ENCODE measurements at regions not wholly inside any gene's neighbourhood (a gene's known extent, or its start where the extent isn't known, plus 50 kb on each side); places are given as distances from the start of the nearest gene placed in this dataset.

- Histone ChIP-seq H2AFZ (ENCODE audit: insufficient read depth, low read depth, low read length, poor library complexity, severe bottlenecking) (no peak overlapping the region), H3K4me2 (replicated peaks; ENCODE audit: low read depth, low read length, poor library complexity, severe bottlenecking) (no peak overlapping the region), H3K36me3 (replicated peaks in 1 of 2; ENCODE audit: control extremely low read depth in 1 of 2, control insufficient read depth in 1 of 2, extremely low read depth in 1 of 2, insufficient read depth in 2 of 2, low read length in 1 of 2) (no peaks in the 10 kb centered on the region), H3K4me3 (ENCODE audit: control extremely low read depth in 1 of 5, extremely low read depth in 1 of 5, insufficient read depth in 1 of 5, low read depth in 2 of 5, low read length in 4 of 5) (no peak overlapping the region), H3K79me2 (ENCODE audit: control insufficient read depth, insufficient read depth, low read length) (no peaks in the 10 kb centered on the region), H3K27me3 (replicated peaks in 1 of 4; ENCODE audit: control extremely low read depth in 1 of 4, control insufficient read depth in 3 of 4, insufficient read depth in 4 of 4, low read length in 3 of 4) (peaks cover 0 to 9% (median 0%) of the 10 kb centered on the region in 4 experiments), H4K20me1 (ENCODE audit: control insufficient read depth, insufficient read depth, low read length, poor library complexity, severe bottlenecking) (no peaks in the 10 kb centered on the region), H3K27ac (ENCODE audit: low read length in 2 of 2) (no peak overlapping the region), H3K4me1 (ENCODE audit: control insufficient read depth in 2 of 2, insufficient read depth in 2 of 2, low read length in 2 of 2) (peaks cover 26 to 35% of the 10 kb centered on the region in 2 donors), H3K9ac (ENCODE audit: low read length) (no peak overlapping the region), H3K9me3 (ENCODE audit: control extremely low read depth in 1 of 3, control insufficient read depth in 2 of 3, insufficient read depth in 1 of 3, low read length in 2 of 3) (no peaks in the 10 kb centered on the region)
- 92% methylated on average over 2 of the region's 3 CpGs for WGBS (ENCODE audit: insufficient coverage)
- Mint-ChIP-seq H3K4me3 (no peak overlapping the region), H3K9me3 (ENCODE audit: insufficient read depth) (no peaks in the 10 kb centered on the region), H3K4me1 (peaks cover 39% of the 10 kb centered on the region), H3K27me3 (no peaks in the 10 kb centered on the region), H3K27ac (no peak overlapping the region)
- ATAC-seq (ENCODE audit: low read depth) (no peak), DNase-seq (no peak)
- ChIA-PET POLR2A (no interaction called here), CTCF (interaction anchor here (1.1 to 1.2 kb wide), 2 partner anchors 25 kb away, joined by 3 to 5 read pairs; no protein-coding TSS in a partner anchor)
- intact Hi-C loops (cut with micrococcal nuclease): no loop called here
- TF ChIP-seq CTCF (IDR thresholded peaks at IDR 0.05): no peak
- TF ChIP-seq EZH2 (IDR thresholded peaks at IDR 0.05; ENCODE audit: borderline replicate concordance, insufficient read depth, low read depth, low read length, poor library complexity, severe bottlenecking): no peak
Measured at GRCh38 chr2:47298771-47299170, 70.3 kb upstream of the EPCAM start.

- H3K4me3 Mint-ChIP-seq: no peak overlapping the region
- H3K4me1 Mint-ChIP-seq: peaks cover 32% of the 10 kb centered on the region
- Histone ChIP-seq H3K9ac (ENCODE audit: low read length) (no peak overlapping the region), H2AFZ (ENCODE audit: insufficient read depth, low read depth, low read length, poor library complexity, severe bottlenecking) (no peak overlapping the region), H3K4me1 (ENCODE audit: control insufficient read depth in 2 of 2, insufficient read depth in 2 of 2, low read length in 2 of 2) (peaks cover 23 to 35% of the 10 kb centered on the region in 2 donors), H3K36me3 (replicated peaks in 1 of 2; ENCODE audit: control extremely low read depth in 1 of 2, control insufficient read depth in 1 of 2, extremely low read depth in 1 of 2, insufficient read depth in 2 of 2, low read length in 1 of 2) (no peaks in the 10 kb centered on the region), H3K27me3 (replicated peaks in 1 of 4; ENCODE audit: control extremely low read depth in 1 of 4, control insufficient read depth in 3 of 4, insufficient read depth in 4 of 4, low read length in 3 of 4) (peaks cover 0 to 9% (median 0%) of the 10 kb centered on the region in 4 experiments), H3K27ac (ENCODE audit: low read length in 2 of 2) (no peak overlapping the region), H3K9me3 (ENCODE audit: control extremely low read depth in 1 of 3, control insufficient read depth in 2 of 3, insufficient read depth in 1 of 3, low read length in 2 of 3) (no peaks in the 10 kb centered on the region), H3K79me2 (ENCODE audit: control insufficient read depth, insufficient read depth, low read length) (no peaks in the 10 kb centered on the region), H3K4me2 (replicated peaks; ENCODE audit: low read depth, low read length, poor library complexity, severe bottlenecking) (no peak overlapping the region), H4K20me1 (ENCODE audit: control insufficient read depth, insufficient read depth, low read length, poor library complexity, severe bottlenecking) (no peaks in the 10 kb centered on the region), H3K4me3 (ENCODE audit: control extremely low read depth in 1 of 5, extremely low read depth in 1 of 5, insufficient read depth in 1 of 5, low read depth in 2 of 5, low read length in 4 of 5) (no peak overlapping the region)
- DNase-seq: no peak
- intact Hi-C loops (cut with micrococcal nuclease): no loop called here
- ATAC-seq (ENCODE audit: low read depth): no peak
- WGBS (ENCODE audit: insufficient coverage): 60% methylated on average over 2 of the region's 7 CpGs
- TF ChIP-seq EZH2 (IDR thresholded peaks at IDR 0.05; ENCODE audit: borderline replicate concordance, insufficient read depth, low read depth, low read length, poor library complexity, severe bottlenecking): no peak
- no peak for TF ChIP-seq CTCF (IDR thresholded peaks at IDR 0.05)
- H3K27ac Mint-ChIP-seq: no peak overlapping the region
- ChIA-PET CTCF (interaction anchor here (1.2 to 1.5 kb wide), 3 partner anchors 10 to 26 kb away, joined by 3 to 6 read pairs (median 3); no protein-coding TSS in a partner anchor), POLR2A (no interaction called here)
- H3K27me3 Mint-ChIP-seq: no peaks in the 10 kb centered on the region
- H3K9me3 Mint-ChIP-seq (ENCODE audit: insufficient read depth): no peaks in the 10 kb centered on the region
Measured at GRCh38 chr2:47297767-47298425, 71.2 kb upstream of the EPCAM start.
